ENCODE measurements at regions not wholly inside any gene's neighbourhood (a gene's known extent, or its start where the extent isn't known, plus 50 kb on each side); places are given as distances from the start of the nearest gene placed in this dataset.

DNA sequence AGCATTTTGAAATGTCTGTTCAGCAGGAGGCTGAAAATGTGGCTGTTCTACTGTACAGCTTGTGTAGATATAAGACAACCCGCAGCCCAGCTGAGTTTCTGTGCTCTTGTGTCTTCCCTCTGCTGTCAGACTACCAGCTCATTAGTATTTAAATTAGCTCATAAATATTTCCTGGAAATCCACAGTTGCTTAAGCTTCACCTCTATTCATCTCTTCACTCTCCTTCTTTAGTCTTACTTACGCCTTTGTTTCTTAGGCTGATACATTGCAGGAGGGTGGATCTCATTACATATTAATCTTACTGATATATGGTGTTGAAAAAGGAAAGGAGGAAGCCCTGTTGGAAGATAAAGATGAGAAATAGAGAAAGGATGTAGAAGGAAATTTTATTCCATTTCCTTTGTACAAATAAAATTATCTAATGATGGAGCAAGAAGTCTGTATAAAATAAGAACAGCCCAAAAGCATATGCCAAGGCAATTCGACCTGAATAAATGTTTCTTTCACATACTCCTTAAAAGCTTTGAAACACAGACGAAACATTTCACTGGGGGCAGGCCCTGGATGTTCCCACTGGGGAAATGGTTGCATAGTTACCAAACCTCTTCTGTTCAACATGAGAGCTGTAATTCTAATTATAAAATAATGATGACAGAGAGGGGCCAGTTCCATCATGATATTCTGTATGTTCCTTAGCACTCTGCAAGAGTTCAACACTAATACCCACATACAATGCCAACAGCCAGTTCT lies 111.8 kb upstream of the APC start:
- no peak overlapping the region for H3K27ac ChIP-seq
- no peak for TF ChIP-seq ZFX (IDR thresholded peaks at IDR 0.05)
- TF ChIP-seq, protein P1, sequence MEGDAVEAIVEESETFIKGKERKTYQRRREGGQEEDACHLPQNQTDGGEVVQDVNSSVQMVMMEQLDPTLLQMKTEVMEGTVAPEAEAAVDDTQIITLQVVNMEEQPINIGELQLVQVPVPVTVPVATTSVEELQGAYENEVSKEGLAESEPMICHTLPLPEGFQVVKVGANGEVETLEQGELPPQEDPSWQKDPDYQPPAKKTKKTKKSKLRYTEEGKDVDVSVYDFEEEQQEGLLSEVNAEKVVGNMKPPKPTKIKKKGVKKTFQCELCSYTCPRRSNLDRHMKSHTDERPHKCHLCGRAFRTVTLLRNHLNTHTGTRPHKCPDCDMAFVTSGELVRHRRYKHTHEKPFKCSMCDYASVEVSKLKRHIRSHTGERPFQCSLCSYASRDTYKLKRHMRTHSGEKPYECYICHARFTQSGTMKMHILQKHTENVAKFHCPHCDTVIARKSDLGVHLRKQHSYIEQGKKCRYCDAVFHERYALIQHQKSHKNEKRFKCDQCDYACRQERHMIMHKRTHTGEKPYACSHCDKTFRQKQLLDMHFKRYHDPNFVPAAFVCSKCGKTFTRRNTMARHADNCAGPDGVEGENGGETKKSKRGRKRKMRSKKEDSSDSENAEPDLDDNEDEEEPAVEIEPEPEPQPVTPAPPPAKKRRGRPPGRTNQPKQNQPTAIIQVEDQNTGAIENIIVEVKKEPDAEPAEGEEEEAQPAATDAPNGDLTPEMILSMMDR (conservative IDR thresholded peaks at IDR 0.05): no peak

DNA sequence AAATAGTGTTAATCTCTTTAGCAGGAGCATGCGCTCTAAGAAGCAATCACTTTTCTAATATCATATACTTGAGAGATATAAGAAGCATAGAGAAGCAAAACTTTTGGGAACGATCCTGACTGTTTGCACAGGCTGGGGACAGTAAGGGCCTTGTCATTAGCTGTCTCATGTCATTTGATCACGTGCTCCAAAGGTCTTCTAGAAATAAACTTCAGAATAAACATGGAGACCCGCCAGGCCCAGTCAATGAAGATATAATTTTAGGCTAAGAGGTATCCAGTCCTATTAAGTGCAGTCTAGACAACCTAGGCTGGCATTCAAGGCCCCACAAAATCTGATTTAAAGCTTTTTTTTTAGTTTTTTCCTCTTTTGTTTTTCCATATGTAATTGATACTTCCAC lies 111.0 kb upstream of the APC start:
- H3K27ac ChIP-seq: no peak overlapping the region
- TF ChIP-seq, protein P1 (conservative IDR thresholded peaks at IDR 0.05): no peak
- no peak for TF ChIP-seq ZFX (IDR thresholded peaks at IDR 0.05)

DNA sequence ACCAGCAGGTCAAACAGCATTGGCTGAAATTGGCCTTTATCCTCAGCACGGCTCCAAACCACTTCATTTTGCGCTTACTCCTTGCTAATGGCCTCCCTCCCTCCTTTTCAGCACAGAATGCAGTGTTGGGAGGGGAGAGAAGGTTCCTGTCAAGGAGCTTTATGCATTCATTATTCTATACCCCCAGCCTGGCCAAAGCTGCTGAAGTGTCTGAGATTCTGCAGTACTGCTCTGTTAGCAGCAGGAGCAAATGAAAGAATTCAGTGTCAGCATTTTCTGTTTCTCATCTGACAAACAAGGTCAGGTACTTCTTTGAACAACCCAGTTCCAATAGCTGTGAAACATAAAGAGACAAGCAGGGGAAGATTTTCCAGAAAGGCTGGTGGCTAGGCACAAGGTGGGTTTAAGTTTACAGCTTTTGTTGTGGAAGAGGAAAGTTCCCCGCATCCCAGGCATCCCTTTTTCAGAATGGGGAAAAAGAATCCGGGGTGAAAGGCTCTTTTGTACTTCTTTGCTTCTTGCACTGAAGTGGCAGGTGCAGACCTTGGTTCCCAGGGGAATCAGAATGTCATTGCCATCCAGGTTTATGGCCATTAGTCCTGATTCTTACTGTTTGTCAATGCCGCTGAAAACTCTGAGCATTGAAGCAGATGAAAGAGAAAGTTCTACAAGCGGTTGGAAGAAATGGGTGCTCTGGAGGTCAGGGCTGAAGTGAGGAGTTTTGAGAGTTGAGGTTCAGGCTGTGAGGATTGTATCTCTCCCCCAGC lies 109.3 kb upstream of the APC start:
- H3K27ac ChIP-seq: no peak overlapping the region; the same call in 1 of the 2 replicates
- TF ChIP-seq, protein P1 (conservative IDR thresholded peaks at IDR 0.05): no peak
- TF ChIP-seq ZFX (IDR thresholded peaks at IDR 0.05): no peak

GRCh38 chr5:112630246-112631009 lies 107.3 kb upstream of the APC start:
- TF ChIP-seq ZFX (IDR thresholded peaks at IDR 0.05): no peak
- TF ChIP-seq, protein P1 (conservative IDR thresholded peaks at IDR 0.05): no peak
- H3K27ac ChIP-seq: peak overlapping the region; percentile 65; the same call in 1 of the 2 replicates

- H3K27ac ChIP-seq: no peak overlapping the region
- no peak for TF ChIP-seq ZFX (IDR thresholded peaks at IDR 0.05)
- TF ChIP-seq, protein P1 (conservative IDR thresholded peaks at IDR 0.05): no peak
Observed at GRCh38 chr5:112634166-112634565, 103.5 kb upstream of the APC start.

DNA sequence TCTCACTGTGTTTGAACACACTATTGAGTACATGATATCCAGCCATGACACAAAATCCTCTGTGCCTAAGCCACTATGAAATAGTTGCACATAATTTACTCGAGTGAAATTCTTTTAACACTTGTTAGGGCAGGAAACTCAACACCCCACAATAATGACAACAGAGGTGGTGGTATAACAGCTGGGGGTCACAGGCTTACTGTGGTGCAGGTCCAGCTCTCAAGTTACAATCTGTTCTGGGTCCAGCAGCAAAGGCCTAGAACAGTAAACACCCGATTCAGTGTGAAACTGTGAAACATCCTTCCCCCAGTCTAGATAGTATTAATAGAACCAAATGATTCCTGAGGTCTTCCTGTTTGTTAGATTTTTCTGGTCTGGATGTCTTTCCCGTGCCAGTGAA lies 102.9 kb upstream of the APC start:
- no peak overlapping the region for H3K27ac ChIP-seq
- no peak for TF ChIP-seq ZFX (IDR thresholded peaks at IDR 0.05)
- TF ChIP-seq, protein P1 (conservative IDR thresholded peaks at IDR 0.05): no peak

Data from C4-2B (cell line).